ENCODE measurements at regions not wholly inside any gene's neighbourhood (a gene's known extent, or its start where the extent isn't known, plus 50 kb on each side); places are given as distances from the start of the nearest gene placed in this dataset.

DNA sequence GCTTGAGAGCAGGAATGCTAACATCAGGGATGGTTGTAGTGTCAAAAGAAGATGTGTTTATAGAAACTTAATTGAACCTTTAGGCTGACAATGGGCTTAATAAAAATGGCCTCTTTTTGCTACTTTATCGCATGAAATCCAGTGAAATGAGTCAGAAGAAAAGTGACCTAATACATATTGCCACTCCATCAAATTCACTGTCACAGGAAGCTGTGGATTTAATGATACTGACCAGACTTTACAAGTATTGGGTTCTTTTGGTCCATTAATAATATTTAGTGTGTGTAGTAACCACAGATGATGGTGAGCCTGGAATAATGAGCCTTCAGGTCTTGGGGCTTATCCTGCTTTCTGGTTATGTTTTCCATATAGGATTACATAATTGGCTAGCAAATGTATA is 231.8 kb upstream of the GMDS start:
- no peak for ATAC-seq
- no peaks in the 10 kb centered on the region for H3K4me1 ChIP-seq
- intact Hi-C loops (cut with DNase I), result no loop called here
- no peak for DNase-seq
- H3K9me3 ChIP-seq, result peaks cover under 1% of the 10 kb centered on the region
- no peaks in the 10 kb centered on the region for H3K36me3 ChIP-seq
- TF ChIP-seq, protein P1, sequence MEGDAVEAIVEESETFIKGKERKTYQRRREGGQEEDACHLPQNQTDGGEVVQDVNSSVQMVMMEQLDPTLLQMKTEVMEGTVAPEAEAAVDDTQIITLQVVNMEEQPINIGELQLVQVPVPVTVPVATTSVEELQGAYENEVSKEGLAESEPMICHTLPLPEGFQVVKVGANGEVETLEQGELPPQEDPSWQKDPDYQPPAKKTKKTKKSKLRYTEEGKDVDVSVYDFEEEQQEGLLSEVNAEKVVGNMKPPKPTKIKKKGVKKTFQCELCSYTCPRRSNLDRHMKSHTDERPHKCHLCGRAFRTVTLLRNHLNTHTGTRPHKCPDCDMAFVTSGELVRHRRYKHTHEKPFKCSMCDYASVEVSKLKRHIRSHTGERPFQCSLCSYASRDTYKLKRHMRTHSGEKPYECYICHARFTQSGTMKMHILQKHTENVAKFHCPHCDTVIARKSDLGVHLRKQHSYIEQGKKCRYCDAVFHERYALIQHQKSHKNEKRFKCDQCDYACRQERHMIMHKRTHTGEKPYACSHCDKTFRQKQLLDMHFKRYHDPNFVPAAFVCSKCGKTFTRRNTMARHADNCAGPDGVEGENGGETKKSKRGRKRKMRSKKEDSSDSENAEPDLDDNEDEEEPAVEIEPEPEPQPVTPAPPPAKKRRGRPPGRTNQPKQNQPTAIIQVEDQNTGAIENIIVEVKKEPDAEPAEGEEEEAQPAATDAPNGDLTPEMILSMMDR (IDR thresholded peaks at IDR 0.05), result no peak
- no peaks in the 10 kb centered on the region for H3K27me3 ChIP-seq (ENCODE audit: low read depth)
- H3K4me3 ChIP-seq, result no peak overlapping the region
- H3K27ac ChIP-seq, result no peak overlapping the region

DNA sequence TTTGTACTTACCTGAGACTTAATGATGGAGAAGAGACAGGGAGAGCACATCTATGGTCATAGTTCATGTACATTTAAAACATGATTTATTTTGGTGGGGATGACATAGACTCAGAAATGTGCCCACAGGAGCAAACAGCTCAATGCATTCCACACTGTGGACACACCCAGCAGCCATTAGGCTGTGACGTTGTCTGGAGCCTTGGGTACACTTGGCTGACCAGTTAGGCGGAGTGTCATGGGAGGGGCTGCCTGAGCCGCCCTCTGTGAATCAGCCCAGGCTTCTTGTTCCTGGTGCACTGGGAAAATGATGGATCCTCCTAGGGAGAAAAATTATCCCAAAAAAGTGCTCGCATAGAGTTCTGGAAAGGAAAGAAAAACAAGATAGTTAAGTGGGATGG is 231.0 kb upstream of the GMDS start:
- ATAC-seq, result peak; percentile 35 to 64
- H3K27me3 ChIP-seq (ENCODE audit: low read depth), result no peaks in the 10 kb centered on the region
- TF ChIP-seq, protein P1 (IDR thresholded peaks at IDR 0.05), result no peak
- H3K4me3 ChIP-seq, result no peak overlapping the region
- no peak overlapping the region for H3K27ac ChIP-seq
- no peaks in the 10 kb centered on the region for H3K9me3 ChIP-seq
- DNase-seq, result no peak
- no peaks in the 10 kb centered on the region for H3K36me3 ChIP-seq
- no peaks in the 10 kb centered on the region for H3K4me1 ChIP-seq
- intact Hi-C loops (cut with DNase I), result no loop called here

DNA sequence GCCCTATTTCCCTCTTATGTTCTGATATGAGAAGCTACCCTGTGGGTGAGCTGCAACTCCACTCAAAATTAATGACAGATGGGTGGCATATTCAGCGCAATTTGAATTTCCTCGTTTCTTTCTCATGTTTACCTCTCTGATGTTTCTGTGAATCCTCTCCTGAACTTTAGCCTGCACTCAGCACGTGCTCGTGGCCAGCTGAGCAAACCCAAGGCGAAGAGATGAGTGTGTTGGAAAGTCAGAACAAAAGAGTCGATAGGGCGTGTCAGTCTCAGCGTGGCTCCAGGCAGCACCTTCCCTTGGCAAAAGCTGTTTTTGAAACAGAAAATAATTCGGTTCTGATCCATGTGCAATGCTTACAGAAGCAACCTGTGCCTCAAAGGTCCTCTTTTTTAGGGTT is 226.1 kb upstream of the GMDS start:
- ATAC-seq (no peak), DNase-seq (no peak)
- H3K36me3 ChIP-seq, result no peaks in the 10 kb centered on the region
- H3K27ac ChIP-seq, result no peak overlapping the region
- no peaks in the 10 kb centered on the region for H3K4me1 ChIP-seq
- H3K4me3 ChIP-seq, result no peak overlapping the region
- H3K27me3 ChIP-seq (ENCODE audit: low read depth), result no peaks in the 10 kb centered on the region
- intact Hi-C loops (cut with DNase I), result no loop called here
- H3K9me3 ChIP-seq, result no peaks in the 10 kb centered on the region
- TF ChIP-seq, protein P1 (IDR thresholded peaks at IDR 0.05), result no peak

DNA sequence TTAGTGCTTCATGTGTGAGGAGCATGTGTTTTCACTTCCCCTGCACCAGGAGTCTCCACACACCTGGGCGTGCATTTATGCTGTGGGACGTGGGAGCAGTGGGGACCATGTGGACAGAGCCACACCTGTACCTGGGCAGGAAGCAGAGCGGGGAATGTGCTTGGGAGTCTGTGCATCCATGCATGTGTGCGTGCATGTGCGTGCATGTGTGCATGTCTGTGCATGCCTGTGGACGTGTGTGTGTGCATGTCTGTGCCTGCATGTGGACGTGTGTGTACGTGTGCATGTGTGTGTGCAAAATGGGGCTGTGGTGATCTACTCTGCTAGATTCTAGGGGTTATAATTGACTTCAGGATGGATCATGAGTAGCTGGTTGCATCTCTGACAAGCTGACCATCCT is 224.0 kb upstream of the GMDS start:
- Histone ChIP-seq H3K9me3 (no peaks in the 10 kb centered on the region), H3K27me3 (ENCODE audit: low read depth) (peaks cover 5% of the 10 kb centered on the region), H3K27ac (no peak overlapping the region), H3K4me1 (no peaks in the 10 kb centered on the region), H3K4me3 (no peak overlapping the region), H3K36me3 (no peaks in the 10 kb centered on the region)
- ATAC-seq (no peak), DNase-seq (no peak)
- TF ChIP-seq, protein P1 (IDR thresholded peaks at IDR 0.05), result no peak
- intact Hi-C loops (cut with DNase I), result no loop called here

DNA sequence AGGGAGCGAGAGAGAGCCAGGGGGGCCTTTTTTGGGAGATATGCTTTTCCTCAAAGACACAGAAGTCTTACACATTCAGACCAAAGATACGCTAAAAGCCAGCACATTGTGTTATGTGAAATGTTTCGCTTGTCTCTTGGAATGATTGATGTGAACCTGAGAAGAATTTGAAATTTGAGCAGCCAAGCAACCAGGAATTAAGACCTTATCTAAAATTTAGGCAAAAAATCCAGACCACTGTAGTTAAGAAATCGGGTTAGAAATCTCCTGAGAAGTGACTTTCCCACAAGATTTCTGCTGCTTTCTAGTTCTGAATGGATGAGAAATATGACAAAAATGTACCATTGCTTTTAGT is 223.2 kb upstream of the GMDS start:
- Histone ChIP-seq H3K27ac (no peak overlapping the region), H3K4me1 (no peaks in the 10 kb centered on the region), H3K9me3 (no peaks in the 10 kb centered on the region), H3K36me3 (no peaks in the 10 kb centered on the region), H3K27me3 (ENCODE audit: low read depth) (peaks cover 5% of the 10 kb centered on the region), H3K4me3 (no peak overlapping the region)
- DNase-seq, result no peak
- TF ChIP-seq, protein P1 (IDR thresholded peaks at IDR 0.05), result no peak
- ATAC-seq, result no peak
- intact Hi-C loops (cut with DNase I), result no loop called here

Measured in lower lobe of right lung (tissue), 2 donors.